Fibroblast of lung (primary cell): ENCODE measurements at regions not wholly inside any gene's neighbourhood (a gene's known extent, or its start where the extent isn't known, plus 50 kb on each side); places are given as distances from the start of the nearest gene placed in this dataset.

Source experiments
- EZH2 ChIP-seq: IDR thresholded peaks from 2 replicates; pipeline ENCODE4 v1.5.1; 2012; ENCODE audit warnings: low read length, control low read depth, mild to moderate bottlenecking; ENCODE audit errors: missing control alignments
- TF ChIP-seq, protein P1 (sequence below), 2 donors: IDR thresholded peaks in 1 of 2; conservative IDR thresholded peaks in 1 of 2; 1 replicate in 1 of 2; 2 replicates in 1 of 2; pipeline ENCODE4 v1.5.1; 2011 to 2012; ENCODE audit warnings: low read length in 2 of 2, control low read depth in 1 of 2, inconsistent platforms in 1 of 2, low read depth in 1 of 2, mild to moderate bottlenecking in 1 of 2

DNA sequence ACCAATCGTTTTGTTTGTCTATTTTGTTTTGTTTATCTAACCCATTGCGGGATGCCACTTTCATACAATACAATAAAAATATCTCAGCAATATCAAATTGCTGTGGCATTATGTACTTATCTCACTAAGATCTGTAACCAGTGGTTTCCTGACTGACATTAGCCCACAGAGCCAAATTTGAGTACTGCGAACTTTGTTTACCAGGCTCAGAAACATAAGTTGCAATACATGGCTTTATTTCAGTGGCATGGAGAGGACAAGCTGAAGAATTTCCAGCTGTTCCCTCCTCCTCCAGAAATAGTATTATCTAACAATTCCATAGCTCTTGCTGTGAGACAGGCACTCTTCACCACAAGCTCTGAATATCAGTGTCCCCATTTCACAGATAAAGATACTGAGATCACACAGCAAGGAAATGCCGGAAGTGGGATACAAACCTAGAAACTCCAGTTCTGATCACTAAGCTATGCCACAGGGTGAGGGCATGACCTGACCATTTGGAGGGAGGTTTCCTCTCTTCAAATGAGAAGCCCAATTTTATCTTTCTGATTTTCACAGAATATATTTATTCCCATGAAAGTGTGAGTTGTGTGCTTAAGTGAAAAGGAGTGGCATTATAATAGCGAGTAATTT, 469.9 kb upstream of the CBLB start:
- TF ChIP-seq, protein P1, sequence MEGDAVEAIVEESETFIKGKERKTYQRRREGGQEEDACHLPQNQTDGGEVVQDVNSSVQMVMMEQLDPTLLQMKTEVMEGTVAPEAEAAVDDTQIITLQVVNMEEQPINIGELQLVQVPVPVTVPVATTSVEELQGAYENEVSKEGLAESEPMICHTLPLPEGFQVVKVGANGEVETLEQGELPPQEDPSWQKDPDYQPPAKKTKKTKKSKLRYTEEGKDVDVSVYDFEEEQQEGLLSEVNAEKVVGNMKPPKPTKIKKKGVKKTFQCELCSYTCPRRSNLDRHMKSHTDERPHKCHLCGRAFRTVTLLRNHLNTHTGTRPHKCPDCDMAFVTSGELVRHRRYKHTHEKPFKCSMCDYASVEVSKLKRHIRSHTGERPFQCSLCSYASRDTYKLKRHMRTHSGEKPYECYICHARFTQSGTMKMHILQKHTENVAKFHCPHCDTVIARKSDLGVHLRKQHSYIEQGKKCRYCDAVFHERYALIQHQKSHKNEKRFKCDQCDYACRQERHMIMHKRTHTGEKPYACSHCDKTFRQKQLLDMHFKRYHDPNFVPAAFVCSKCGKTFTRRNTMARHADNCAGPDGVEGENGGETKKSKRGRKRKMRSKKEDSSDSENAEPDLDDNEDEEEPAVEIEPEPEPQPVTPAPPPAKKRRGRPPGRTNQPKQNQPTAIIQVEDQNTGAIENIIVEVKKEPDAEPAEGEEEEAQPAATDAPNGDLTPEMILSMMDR (conservative IDR thresholded peaks at IDR 0.05 in 1 of 2, IDR thresholded peaks at IDR 0.05 in 1 of 2; ENCODE audit: low read depth in 1 of 2, low read length in 2 of 2), result no peak
- TF ChIP-seq EZH2, result no peak
